Uterus (tissue), 3 donors: ENCODE measurements at regions not wholly inside any gene's neighbourhood (a gene's known extent, or its start where the extent isn't known, plus 50 kb on each side); places are given as distances from the start of the nearest gene placed in this dataset.

Experiments
- DNase-seq, 2 donors: peaks; one replicate each; pipeline ENCODE4 v3.0.0-alpha.2; 2019 to 2020
- H3K27ac ChIP-seq, 2 donors: fragments of 200-600 bp; sonication (generic); 1 replicate in 1 of 2; 2 replicates in 1 of 2; pipeline ENCODE4 v1.5.1; 2016 to 2018
- H3K27me3 ChIP-seq, 2 donors: fragments of 200-600 bp; sonication (generic); one replicate each; pipeline ENCODE4 v1.5.1; 2018 to 2019; ENCODE audit warnings: control low read depth in 1 of 2
- H3K36me3 ChIP-seq, 2 donors: fragments of 200-600 bp; sonication (generic); one replicate each; pipeline ENCODE4 v1.5.1; 2019; ENCODE audit warnings: control low read depth in 1 of 2
- H3K4me1 ChIP-seq, 2 donors: fragments of 200-600 bp; sonication (generic); one replicate each; pipeline ENCODE4 v1.5.1; 2018 to 2019; ENCODE audit warnings: control low read depth in 1 of 2
- H3K4me3 ChIP-seq, 2 donors: fragments of 200-600 bp; sonication (generic); 1 replicate in 1 of 2; 2 replicates in 1 of 2; pipeline ENCODE4 v1.5.1; 2018 to 2019; ENCODE audit warnings: mild to moderate bottlenecking in 1 of 2
- H3K9me3 ChIP-seq, 2 donors: fragments of 200-600 bp; sonication (generic); one replicate each; pipeline ENCODE4 v1.5.1; 2019; ENCODE audit warnings: control low read depth in 1 of 2
- CTCF ChIP-seq, 4 experiments: fragments of 200-600 bp in 2 of 4; fragments of 450-650 bp in 2 of 4; sonication (generic) in 2 of 4; IDR thresholded peaks; one replicate each; pipeline ENCODE4 v1.5.1; 2016 to 2019; ENCODE audit warnings: antibody characterized with exemption in 4 of 4, mild to moderate bottlenecking in 2 of 4, moderate library complexity in 1 of 4
- POLR2A ChIP-seq, 2 donors: fragments of 450-650 bp; IDR thresholded peaks; one replicate each; pipeline ENCODE4 v1.6.1; 2016; ENCODE audit warnings: antibody characterized with exemption in 2 of 2, mild to moderate bottlenecking in 1 of 2, moderate library complexity in 1 of 2
- intact Hi-C: fragments of 100-400 bp; cut with DNase I; formaldehyde crosslinking; loops from one replicate; pipeline ENCODE4 v1.15.1; 2023; ENCODE audit warnings: low total_unique reads
- donor health status: DM: yes; HTN: yes; CAD: no.

GRCh38 chr5:53425687-53426511 lies 54.5 kb upstream of the FST start:
- no peak for DNase-seq
- no peaks in the 10 kb centered on the region for H3K4me1 ChIP-seq
- H3K36me3 ChIP-seq, result no peaks in the 10 kb centered on the region
- no peaks in the 10 kb centered on the region for H3K27me3 ChIP-seq
- H3K9me3 ChIP-seq, result no peaks in the 10 kb centered on the region
- no peak overlapping the region for H3K27ac ChIP-seq
- TF ChIP-seq CTCF (IDR thresholded peaks at IDR 0.05) (no peak), POLR2A (IDR thresholded peaks at IDR 0.05) (no peak)
- intact Hi-C loops, result no loop called here
- H3K4me3 ChIP-seq, result no peak overlapping the region

GRCh38 chr5:53426512-53426830 lies 54.0 kb upstream of the FST start:
- Histone ChIP-seq H3K27me3 (no peaks in the 10 kb centered on the region), H3K4me3 (no peak overlapping the region), H3K4me1 (no peaks in the 10 kb centered on the region), H3K36me3 (no peaks in the 10 kb centered on the region), H3K27ac (no peak overlapping the region), H3K9me3 (no peaks in the 10 kb centered on the region)
- no peak for TF ChIP-seq CTCF (IDR thresholded peaks at IDR 0.05)
- no peak for TF ChIP-seq POLR2A (IDR thresholded peaks at IDR 0.05)
- intact Hi-C loops, result no loop called here
- no peak for DNase-seq

- DNase-seq, result no peak
- TF ChIP-seq CTCF (IDR thresholded peaks at IDR 0.05) (no peak), POLR2A (IDR thresholded peaks at IDR 0.05) (no peak)
- no peaks in the 10 kb centered on the region for H3K27me3 ChIP-seq
- H3K4me1 ChIP-seq, result no peaks in the 10 kb centered on the region
- no peak overlapping the region for H3K4me3 ChIP-seq
- H3K9me3 ChIP-seq, result no peaks in the 10 kb centered on the region
- H3K27ac ChIP-seq, result no peak overlapping the region
- H3K36me3 ChIP-seq, result no peaks in the 10 kb centered on the region
- intact Hi-C loops, result no loop called here
Observed at GRCh38 chr5:53426878-53427277, 53.6 kb upstream of the FST start.

GRCh38 chr5:53427965-53428364 lies 52.5 kb upstream of the FST start:
- Histone ChIP-seq H3K4me1 (no peaks in the 10 kb centered on the region), H3K9me3 (no peaks in the 10 kb centered on the region), H3K4me3 (no peak overlapping the region), H3K27me3 (no peaks in the 10 kb centered on the region), H3K27ac (no peak overlapping the region), H3K36me3 (no peaks in the 10 kb centered on the region)
- no peak for DNase-seq
- intact Hi-C loops, result no loop called here
- TF ChIP-seq POLR2A (IDR thresholded peaks at IDR 0.05) (no peak), CTCF (IDR thresholded peaks at IDR 0.05) (no peak)

GRCh38 chr5:53429706-53430105 lies 50.7 kb upstream of the FST start:
- intact Hi-C loops, result no loop called here
- DNase-seq, result no peak
- H3K27me3 ChIP-seq, result no peaks in the 10 kb centered on the region

More at GRCh38 chr5:53429706-53430105, 50.7 kb upstream of the FST start:
- no peaks in the 10 kb centered on the region for H3K4me1 ChIP-seq
- no peaks in the 10 kb centered on the region for H3K9me3 ChIP-seq
- H3K27ac ChIP-seq, result no peak overlapping the region
- H3K36me3 ChIP-seq, result no peaks in the 10 kb centered on the region
- TF ChIP-seq POLR2A (IDR thresholded peaks at IDR 0.05), result no peak
- TF ChIP-seq CTCF (IDR thresholded peaks at IDR 0.05), result no peak
- H3K4me3 ChIP-seq, result no peak overlapping the region
